ENCODE measurements at regions not wholly inside any gene's neighbourhood (a gene's known extent, or its start where the extent isn't known, plus 50 kb on each side); places are given as distances from the start of the nearest gene placed in this dataset.

DNA sequence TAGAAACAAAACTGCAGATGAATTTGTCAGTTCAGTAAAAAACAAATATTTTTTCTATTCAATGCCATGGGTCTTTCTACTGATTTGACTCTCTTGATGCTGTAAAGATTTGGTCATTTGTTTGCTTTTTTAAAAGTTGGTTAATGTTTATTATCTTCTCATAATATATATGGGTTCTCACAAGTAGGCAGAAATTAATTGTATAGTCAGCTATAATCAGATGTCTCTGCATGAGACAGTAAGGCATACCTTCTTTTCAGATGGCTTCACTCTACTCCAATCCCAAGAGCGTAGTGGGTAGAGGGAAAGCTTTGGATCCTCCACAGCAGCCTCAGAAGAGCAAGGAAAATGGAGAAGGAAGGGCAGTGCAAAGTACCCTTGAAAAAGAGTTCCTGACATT lies 1202.9 kb upstream of the CELF4 start:
- Histone ChIP-seq H3K4me3 (no peak overlapping the region), H3K9me3 (ENCODE audit: low read depth) (no peaks in the 10 kb centered on the region), H3K27me3 (no peaks in the 10 kb centered on the region), H3K27ac (no peak overlapping the region), H3K36me3 (no peaks in the 10 kb centered on the region), H3K4me1 (ENCODE audit: low read depth) (no peaks in the 10 kb centered on the region)
- DNase-seq (ENCODE audit: low read depth in 1 of 2, low spot score in 1 of 2) = no peak
- TF ChIP-seq, protein P1, sequence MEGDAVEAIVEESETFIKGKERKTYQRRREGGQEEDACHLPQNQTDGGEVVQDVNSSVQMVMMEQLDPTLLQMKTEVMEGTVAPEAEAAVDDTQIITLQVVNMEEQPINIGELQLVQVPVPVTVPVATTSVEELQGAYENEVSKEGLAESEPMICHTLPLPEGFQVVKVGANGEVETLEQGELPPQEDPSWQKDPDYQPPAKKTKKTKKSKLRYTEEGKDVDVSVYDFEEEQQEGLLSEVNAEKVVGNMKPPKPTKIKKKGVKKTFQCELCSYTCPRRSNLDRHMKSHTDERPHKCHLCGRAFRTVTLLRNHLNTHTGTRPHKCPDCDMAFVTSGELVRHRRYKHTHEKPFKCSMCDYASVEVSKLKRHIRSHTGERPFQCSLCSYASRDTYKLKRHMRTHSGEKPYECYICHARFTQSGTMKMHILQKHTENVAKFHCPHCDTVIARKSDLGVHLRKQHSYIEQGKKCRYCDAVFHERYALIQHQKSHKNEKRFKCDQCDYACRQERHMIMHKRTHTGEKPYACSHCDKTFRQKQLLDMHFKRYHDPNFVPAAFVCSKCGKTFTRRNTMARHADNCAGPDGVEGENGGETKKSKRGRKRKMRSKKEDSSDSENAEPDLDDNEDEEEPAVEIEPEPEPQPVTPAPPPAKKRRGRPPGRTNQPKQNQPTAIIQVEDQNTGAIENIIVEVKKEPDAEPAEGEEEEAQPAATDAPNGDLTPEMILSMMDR (IDR thresholded peaks at IDR 0.05; ENCODE audit: low read depth, low read length) = no peak

DNA sequence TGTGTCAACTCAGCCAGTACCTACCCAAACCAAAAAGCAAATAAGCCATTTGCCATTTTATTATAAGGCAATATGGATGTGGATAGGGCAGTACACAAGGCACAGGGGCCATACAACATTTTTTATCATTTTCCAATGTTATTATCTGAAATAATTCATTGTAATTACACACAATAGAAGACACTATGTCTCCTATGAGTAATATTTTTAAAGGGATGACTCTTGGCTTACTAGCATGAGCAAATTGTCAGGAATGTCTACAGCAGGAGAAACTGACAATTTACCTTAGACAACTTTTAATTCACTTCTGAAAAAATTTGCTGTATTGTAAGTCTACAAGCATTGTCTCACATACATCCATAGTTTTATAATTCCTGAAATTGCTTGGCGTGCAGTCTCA lies 1193.9 kb upstream of the CELF4 start:
- H3K9me3 ChIP-seq (ENCODE audit: low read depth) = no peaks in the 10 kb centered on the region
- H3K27me3 ChIP-seq = no peaks in the 10 kb centered on the region
- no peak for DNase-seq (ENCODE audit: low read depth in 1 of 2, low spot score in 1 of 2)
- H3K4me1 ChIP-seq (ENCODE audit: low read depth) = no peaks in the 10 kb centered on the region
- no peak overlapping the region for H3K4me3 ChIP-seq
- TF ChIP-seq, protein P1 (IDR thresholded peaks at IDR 0.05; ENCODE audit: low read depth, low read length) = no peak
- no peaks in the 10 kb centered on the region for H3K36me3 ChIP-seq
- H3K27ac ChIP-seq = no peak overlapping the region

DNA sequence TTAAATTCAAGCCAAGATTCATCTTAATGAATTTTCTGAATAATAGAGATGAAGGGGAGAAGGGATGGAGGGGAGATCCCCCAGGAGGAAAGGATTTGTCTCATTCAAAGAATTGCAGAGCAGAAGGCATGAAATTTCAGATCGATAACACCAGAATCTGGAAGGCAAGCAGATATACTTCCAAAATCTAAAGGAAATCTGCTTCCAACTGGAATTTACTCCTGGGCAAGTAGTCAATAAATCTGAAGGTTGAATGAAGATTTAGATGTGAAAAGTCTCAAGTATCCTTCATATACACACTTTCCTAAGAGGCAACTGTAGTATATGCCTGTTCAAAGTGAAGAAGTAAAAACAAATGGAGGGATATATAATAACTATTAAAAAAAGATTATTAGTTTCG lies 1190.8 kb upstream of the CELF4 start:
- Histone ChIP-seq H3K4me3 (no peak overlapping the region), H3K4me1 (ENCODE audit: low read depth) (no peaks in the 10 kb centered on the region), H3K27ac (no peak overlapping the region), H3K27me3 (no peaks in the 10 kb centered on the region), H3K9me3 (ENCODE audit: low read depth) (no peaks in the 10 kb centered on the region), H3K36me3 (no peaks in the 10 kb centered on the region)
- TF ChIP-seq, protein P1 (IDR thresholded peaks at IDR 0.05; ENCODE audit: low read depth, low read length) = no peak
- DNase-seq (ENCODE audit: low read depth in 1 of 2, low spot score in 1 of 2) = no peak

- Histone ChIP-seq H3K27me3 (no peaks in the 10 kb centered on the region), H3K27ac (no peak overlapping the region), H3K9me3 (ENCODE audit: low read depth) (no peaks in the 10 kb centered on the region), H3K4me3 (no peak overlapping the region), H3K4me1 (ENCODE audit: low read depth) (no peaks in the 10 kb centered on the region), H3K36me3 (no peaks in the 10 kb centered on the region)
- TF ChIP-seq, protein P1 (IDR thresholded peaks at IDR 0.05; ENCODE audit: low read depth, low read length) = no peak
- DNase-seq (ENCODE audit: low read depth in 1 of 2, low spot score in 1 of 2) = no peak
Measured at GRCh38 chr18:38752430-38752829, 1186.8 kb upstream of the CELF4 start.

- no peaks in the 10 kb centered on the region for H3K4me1 ChIP-seq (ENCODE audit: low read depth)
Measured at GRCh38 chr18:38751898-38752297, 1186.3 kb upstream of the CELF4 start.

More at GRCh38 chr18:38751898-38752297, 1186.3 kb upstream of the CELF4 start:
- H3K27me3 ChIP-seq = no peaks in the 10 kb centered on the region
- TF ChIP-seq, protein P1 (IDR thresholded peaks at IDR 0.05; ENCODE audit: low read depth, low read length) = no peak
- peak in 1 of 2 donors; percentile 50 for DNase-seq (ENCODE audit: low read depth in 1 of 2, low spot score in 1 of 2)
- no peaks in the 10 kb centered on the region for H3K9me3 ChIP-seq (ENCODE audit: low read depth)
- no peak overlapping the region for H3K4me3 ChIP-seq
- H3K27ac ChIP-seq = no peak overlapping the region
- no peaks in the 10 kb centered on the region for H3K36me3 ChIP-seq

Data from cardiac muscle cell (in vitro differentiated cells and primary cell).